ENCODE measurements at regions not wholly inside any gene's neighbourhood (a gene's known extent, or its start where the extent isn't known, plus 50 kb on each side); places are given as distances from the start of the nearest gene placed in this dataset.
"Not testable (repeated sequence)": the region's sequence is repeated elsewhere in the genome, so short reads cannot be mapped to it uniquely, and the experiment has no call there.

GRCh38 chr18:4765401-4765800 lies 310.3 kb upstream of the DLGAP1 start:
- DNase-seq (ENCODE audit: low spot score), result no peak

GRCh38 chr18:4762330-4762729 lies 307.2 kb upstream of the DLGAP1 start:
- DNase-seq (ENCODE audit: low spot score), result no peak

- DNase-seq (ENCODE audit: low spot score), result no peak
Measured at GRCh38 chr18:4758980-4759379, 303.9 kb upstream of the DLGAP1 start.

- no peak for DNase-seq (ENCODE audit: low spot score)
Measured at GRCh38 chr18:4755848-4756247, 300.7 kb upstream of the DLGAP1 start.

- DNase-seq (ENCODE audit: low spot score), result not testable (repeated sequence)
Measured at GRCh38 chr18:4753151-4753550, 298.0 kb upstream of the DLGAP1 start.

- no peak for DNase-seq (ENCODE audit: low spot score)
Measured at GRCh38 chr18:4751523-4751922, 296.4 kb upstream of the DLGAP1 start.

- no peak for DNase-seq (ENCODE audit: low spot score)
Measured at GRCh38 chr18:4750393-4751346, 295.6 kb upstream of the DLGAP1 start.

- no peak for DNase-seq (ENCODE audit: low spot score)
Measured at GRCh38 chr18:4748975-4749374, 293.9 kb upstream of the DLGAP1 start.

- no peak for DNase-seq (ENCODE audit: low spot score)
Measured at GRCh38 chr18:4734903-4735302, 279.8 kb upstream of the DLGAP1 start.

GRCh38 chr18:4734021-4734420 lies 278.9 kb upstream of the DLGAP1 start:
- DNase-seq (ENCODE audit: low spot score), result no peak

- no peak for DNase-seq (ENCODE audit: low spot score)
Measured at GRCh38 chr18:4721545-4721944, 266.4 kb upstream of the DLGAP1 start.

GRCh38 chr18:4720518-4720917 lies 265.4 kb upstream of the DLGAP1 start:
- DNase-seq (ENCODE audit: low spot score), result no peak

GRCh38 chr18:4705894-4706293 lies 250.8 kb upstream of the DLGAP1 start:
- no peak for DNase-seq (ENCODE audit: low spot score)

- DNase-seq (ENCODE audit: low spot score), result no peak
Measured at GRCh38 chr18:4704781-4705180, 249.7 kb upstream of the DLGAP1 start.

GRCh38 chr18:4691836-4692235 lies 236.7 kb upstream of the DLGAP1 start:
- DNase-seq (ENCODE audit: low spot score), result no peak

- DNase-seq (ENCODE audit: low spot score), result not testable (repeated sequence)
Measured at GRCh38 chr18:4678685-4679084, 223.6 kb upstream of the DLGAP1 start.

GRCh38 chr18:4677006-4677405 lies 221.9 kb upstream of the DLGAP1 start:
- DNase-seq (ENCODE audit: low spot score), result no peak

GRCh38 chr18:4672162-4672561 lies 217.1 kb upstream of the DLGAP1 start:
- DNase-seq (ENCODE audit: low spot score), result no peak

- DNase-seq (ENCODE audit: low spot score), result no peak
Measured at GRCh38 chr18:4658804-4659203, 203.7 kb upstream of the DLGAP1 start.

GRCh38 chr18:4653418-4653817 lies 198.3 kb upstream of the DLGAP1 start:
- DNase-seq (ENCODE audit: low spot score), result no peak

- DNase-seq (ENCODE audit: low spot score), result no peak
Measured at GRCh38 chr18:4641771-4642368, 186.8 kb upstream of the DLGAP1 start.

GRCh38 chr18:4640349-4641012 lies 185.4 kb upstream of the DLGAP1 start:
- DNase-seq (ENCODE audit: low spot score), result no peak

Data from mucosa of gallbladder (tissue), 1 donor.